ENCODE measurements at regions not wholly inside any gene's neighbourhood (a gene's known extent, or its start where the extent isn't known, plus 50 kb on each side); places are given as distances from the start of the nearest gene placed in this dataset.

DNA sequence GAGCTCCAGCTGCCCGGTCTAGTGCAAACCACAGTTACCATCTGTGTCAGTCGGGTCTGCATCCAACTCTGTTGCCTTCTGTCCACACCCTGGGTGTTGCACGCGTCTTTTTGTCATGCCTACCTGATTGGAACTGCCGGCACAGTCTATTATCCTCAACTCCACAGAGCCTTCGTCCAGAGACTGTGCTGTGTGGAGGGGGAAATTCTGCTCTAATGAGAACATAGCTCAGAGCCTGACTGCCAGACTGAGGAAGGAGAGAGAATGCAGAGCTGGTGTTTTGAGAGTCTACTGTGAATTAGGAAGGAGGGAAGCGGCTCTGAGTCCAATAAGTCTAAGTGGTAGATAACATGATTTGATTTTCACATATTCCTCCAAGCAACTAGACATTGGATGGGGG, 68.3 kb upstream of the GPR139 start:
- TF ChIP-seq, protein P1, sequence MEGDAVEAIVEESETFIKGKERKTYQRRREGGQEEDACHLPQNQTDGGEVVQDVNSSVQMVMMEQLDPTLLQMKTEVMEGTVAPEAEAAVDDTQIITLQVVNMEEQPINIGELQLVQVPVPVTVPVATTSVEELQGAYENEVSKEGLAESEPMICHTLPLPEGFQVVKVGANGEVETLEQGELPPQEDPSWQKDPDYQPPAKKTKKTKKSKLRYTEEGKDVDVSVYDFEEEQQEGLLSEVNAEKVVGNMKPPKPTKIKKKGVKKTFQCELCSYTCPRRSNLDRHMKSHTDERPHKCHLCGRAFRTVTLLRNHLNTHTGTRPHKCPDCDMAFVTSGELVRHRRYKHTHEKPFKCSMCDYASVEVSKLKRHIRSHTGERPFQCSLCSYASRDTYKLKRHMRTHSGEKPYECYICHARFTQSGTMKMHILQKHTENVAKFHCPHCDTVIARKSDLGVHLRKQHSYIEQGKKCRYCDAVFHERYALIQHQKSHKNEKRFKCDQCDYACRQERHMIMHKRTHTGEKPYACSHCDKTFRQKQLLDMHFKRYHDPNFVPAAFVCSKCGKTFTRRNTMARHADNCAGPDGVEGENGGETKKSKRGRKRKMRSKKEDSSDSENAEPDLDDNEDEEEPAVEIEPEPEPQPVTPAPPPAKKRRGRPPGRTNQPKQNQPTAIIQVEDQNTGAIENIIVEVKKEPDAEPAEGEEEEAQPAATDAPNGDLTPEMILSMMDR (conservative IDR thresholded peaks at IDR 0.05; ENCODE audit: low read depth, low read length) = no peak
- TF ChIP-seq BHLHE40 (IDR thresholded peaks at IDR 0.05; ENCODE audit: low read depth, low read length) (no peak), CEBPB (IDR thresholded peaks at IDR 0.05; ENCODE audit: low read depth, low read length) (no peak), POLR2A (IDR thresholded peaks at IDR 0.05; ENCODE audit: low read depth, low read length) (no peak), MAZ (IDR thresholded peaks at IDR 0.05; ENCODE audit: borderline replicate concordance, low read depth, low read length) (no peak)
- TF ChIP-seq, protein P2, sequence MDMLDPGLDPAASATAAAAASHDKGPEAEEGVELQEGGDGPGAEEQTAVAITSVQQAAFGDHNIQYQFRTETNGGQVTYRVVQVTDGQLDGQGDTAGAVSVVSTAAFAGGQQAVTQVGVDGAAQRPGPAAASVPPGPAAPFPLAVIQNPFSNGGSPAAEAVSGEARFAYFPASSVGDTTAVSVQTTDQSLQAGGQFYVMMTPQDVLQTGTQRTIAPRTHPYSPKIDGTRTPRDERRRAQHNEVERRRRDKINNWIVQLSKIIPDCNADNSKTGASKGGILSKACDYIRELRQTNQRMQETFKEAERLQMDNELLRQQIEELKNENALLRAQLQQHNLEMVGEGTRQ (IDR thresholded peaks at IDR 0.05; ENCODE audit: low read depth, low read length) = no peak

Data from IMR-90 (cell line).